Osteoblast (primary cell): ENCODE measurements at regions not wholly inside any gene's neighbourhood (a gene's known extent, or its start where the extent isn't known, plus 50 kb on each side); places are given as distances from the start of the nearest gene placed in this dataset.

ENCODE experiments used
- DNase-seq: peaks from one replicate; pipeline ENCODE4 v3.0.0; 2011; ENCODE audit warnings: low spot score, mixed read lengths; ENCODE audit not compliant: insufficient read length; ENCODE audit errors: missing footprints
- H2AFZ ChIP-seq: 2 replicates; pipeline ENCODE4 v1.6.0; 2011; ENCODE audit warnings: mild to moderate bottlenecking, low read length
- H3K27ac ChIP-seq: 2 replicates; pipeline ENCODE4 v1.5.1; 2011; ENCODE audit warnings: mild to moderate bottlenecking, low read depth, low read length, moderate library complexity
- H3K27me3 ChIP-seq: 2 replicates; pipeline ENCODE4 v1.6.0; 2012; ENCODE audit warnings: mild to moderate bottlenecking, control low read depth, inconsistent platforms, low read length, moderate library complexity; ENCODE audit not compliant: insufficient read depth
- H3K36me3 ChIP-seq: 2 replicates; pipeline ENCODE4 v1.5.1; 2011; ENCODE audit warnings: mild to moderate bottlenecking, low read length, control low read depth, moderate library complexity; ENCODE audit not compliant: insufficient read depth
- H3K4me1 ChIP-seq: 2 replicates; pipeline ENCODE4 v1.5.1; 2011; ENCODE audit warnings: mild to moderate bottlenecking, low read length, control low read depth, moderate library complexity; ENCODE audit not compliant: insufficient read depth
- H3K4me2 ChIP-seq: 2 replicates; pipeline ENCODE4 v1.6.0; 2011; ENCODE audit warnings: mild to moderate bottlenecking, low read length; ENCODE audit not compliant: insufficient read depth
- H3K4me3 ChIP-seq: fragments of 200-600 bp; sonication (generic); 3 replicates; pipeline ENCODE4 v1.5.1; 2012; ENCODE audit warnings: mild to moderate bottlenecking, low read length, inconsistent platforms; ENCODE audit not compliant: insufficient read depth
- H3K79me2 ChIP-seq: 2 replicates; pipeline ENCODE4 v1.6.0; 2012; ENCODE audit warnings: mild to moderate bottlenecking, low read length, control low read depth, inconsistent platforms; ENCODE audit not compliant: insufficient read depth
- H3K9me3 ChIP-seq: 2 replicates; pipeline ENCODE4 v1.5.1; 2011; ENCODE audit warnings: low read depth, low read length, control low read depth
- H4K20me1 ChIP-seq: 2 replicates; pipeline ENCODE4 v1.6.0; 2012; ENCODE audit warnings: mild to moderate bottlenecking, low read length, control low read depth; ENCODE audit not compliant: insufficient read depth
- TF ChIP-seq, protein P1 (sequence below): IDR thresholded peaks from 2 replicates; pipeline ENCODE4 v1.5.1; 2011; ENCODE audit warnings: mild to moderate bottlenecking, low read depth, low read length, moderate library complexity; ENCODE audit errors: extremely low read depth

DNA sequence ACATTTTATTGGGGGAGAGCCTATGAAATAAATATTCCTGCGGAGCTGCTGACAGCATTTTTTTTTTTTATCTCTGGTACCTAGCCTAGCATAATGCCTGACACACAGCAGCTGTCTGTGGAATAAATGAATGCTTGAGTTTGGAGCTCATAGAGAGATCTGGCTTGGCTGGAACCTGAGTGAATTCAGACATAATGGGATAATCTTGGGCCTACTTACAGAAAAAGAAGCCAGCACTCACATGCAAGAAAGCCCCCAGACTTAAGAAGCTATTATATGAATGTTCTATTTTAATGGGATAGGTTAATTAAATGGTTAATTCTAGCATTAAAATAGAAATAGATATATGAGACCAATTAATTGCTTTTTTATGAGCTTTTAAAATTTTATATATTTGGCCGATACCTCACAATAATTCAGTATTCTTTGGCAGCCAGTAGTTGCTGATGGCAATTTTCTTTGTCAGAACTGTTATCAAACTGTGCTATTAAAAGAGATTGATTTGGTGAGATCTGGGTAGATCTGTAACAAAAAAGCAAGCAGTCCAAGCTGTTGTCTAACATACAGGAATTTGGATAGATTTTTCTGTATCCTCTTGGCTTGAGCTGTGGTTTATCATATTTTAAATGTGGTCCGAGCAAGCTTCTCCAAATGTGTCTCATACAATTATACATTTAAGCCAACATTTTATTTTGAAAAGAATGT is 654.2 kb downstream of the PCDH7 start:
- Histone ChIP-seq H3K9me3 (peaks cover 3% of the 10 kb centered on the region), H3K36me3 (no peaks in the 10 kb centered on the region), H3K27me3 (no peaks in the 10 kb centered on the region), H3K4me3 (no peak overlapping the region), H3K4me1 (no peaks in the 10 kb centered on the region), H3K4me2 (no peak overlapping the region), H3K27ac (no peak overlapping the region), H4K20me1 (no peaks in the 10 kb centered on the region), H3K79me2 (no peaks in the 10 kb centered on the region), H2AFZ (no peak overlapping the region)
- TF ChIP-seq, protein P1, sequence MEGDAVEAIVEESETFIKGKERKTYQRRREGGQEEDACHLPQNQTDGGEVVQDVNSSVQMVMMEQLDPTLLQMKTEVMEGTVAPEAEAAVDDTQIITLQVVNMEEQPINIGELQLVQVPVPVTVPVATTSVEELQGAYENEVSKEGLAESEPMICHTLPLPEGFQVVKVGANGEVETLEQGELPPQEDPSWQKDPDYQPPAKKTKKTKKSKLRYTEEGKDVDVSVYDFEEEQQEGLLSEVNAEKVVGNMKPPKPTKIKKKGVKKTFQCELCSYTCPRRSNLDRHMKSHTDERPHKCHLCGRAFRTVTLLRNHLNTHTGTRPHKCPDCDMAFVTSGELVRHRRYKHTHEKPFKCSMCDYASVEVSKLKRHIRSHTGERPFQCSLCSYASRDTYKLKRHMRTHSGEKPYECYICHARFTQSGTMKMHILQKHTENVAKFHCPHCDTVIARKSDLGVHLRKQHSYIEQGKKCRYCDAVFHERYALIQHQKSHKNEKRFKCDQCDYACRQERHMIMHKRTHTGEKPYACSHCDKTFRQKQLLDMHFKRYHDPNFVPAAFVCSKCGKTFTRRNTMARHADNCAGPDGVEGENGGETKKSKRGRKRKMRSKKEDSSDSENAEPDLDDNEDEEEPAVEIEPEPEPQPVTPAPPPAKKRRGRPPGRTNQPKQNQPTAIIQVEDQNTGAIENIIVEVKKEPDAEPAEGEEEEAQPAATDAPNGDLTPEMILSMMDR = no peak
- no peak for DNase-seq

DNA sequence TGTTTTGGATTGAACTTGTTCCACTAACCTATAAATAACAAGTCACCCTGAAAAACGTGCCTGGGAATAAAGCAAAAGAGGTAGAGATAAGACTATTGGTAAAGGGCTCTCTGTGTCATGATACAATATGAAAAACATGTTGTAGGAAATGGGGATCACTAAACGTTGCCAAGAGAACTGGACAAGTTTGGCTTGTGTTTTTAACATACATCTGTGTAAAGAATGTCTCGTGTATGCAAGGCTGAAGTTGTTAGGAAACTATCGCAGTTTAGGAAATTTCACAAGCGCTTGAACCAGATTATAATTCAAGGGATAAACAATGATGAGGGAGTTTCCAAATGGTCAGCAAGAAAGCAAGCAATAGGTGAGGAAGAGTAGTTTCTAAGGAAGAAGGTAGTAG is 655.8 kb downstream of the PCDH7 start:
- Histone ChIP-seq H3K79me2 (no peaks in the 10 kb centered on the region), H3K36me3 (no peaks in the 10 kb centered on the region)
- no peak for DNase-seq

DNA sequence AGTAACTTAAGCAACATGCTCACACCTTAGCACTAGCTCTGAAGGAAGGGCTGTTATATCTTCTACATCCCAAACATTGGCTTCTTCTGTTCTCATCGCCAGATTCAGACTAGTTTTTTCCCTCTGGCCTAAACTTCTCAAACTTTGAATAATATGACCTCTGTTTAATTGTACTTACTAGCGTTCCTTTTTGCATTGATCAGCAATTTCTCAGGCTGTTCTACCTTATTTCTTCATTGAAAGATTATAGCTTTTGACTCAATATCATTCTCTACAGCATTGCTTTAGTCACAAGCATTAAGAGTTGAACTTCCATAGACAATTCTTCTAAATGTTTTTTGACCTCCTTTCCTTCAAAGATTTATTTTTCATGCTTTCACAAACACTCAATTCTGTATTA is 659.2 kb downstream of the PCDH7 start:
- DNase-seq = no peak
- H3K4me2 ChIP-seq = no peak overlapping the region

More for the DNA sequence above, 655.8 kb downstream of the PCDH7 start:
- no peak overlapping the region for H2AFZ ChIP-seq
- H3K4me1 ChIP-seq = no peaks in the 10 kb centered on the region
- TF ChIP-seq, protein P1 = no peak
- H3K27ac ChIP-seq = no peak overlapping the region
- peaks cover 3% of the 10 kb centered on the region for H3K9me3 ChIP-seq
- H3K27me3 ChIP-seq = no peaks in the 10 kb centered on the region
- no peaks in the 10 kb centered on the region for H4K20me1 ChIP-seq
- H3K4me3 ChIP-seq = no peak overlapping the region
- H3K4me2 ChIP-seq = no peak overlapping the region

DNA sequence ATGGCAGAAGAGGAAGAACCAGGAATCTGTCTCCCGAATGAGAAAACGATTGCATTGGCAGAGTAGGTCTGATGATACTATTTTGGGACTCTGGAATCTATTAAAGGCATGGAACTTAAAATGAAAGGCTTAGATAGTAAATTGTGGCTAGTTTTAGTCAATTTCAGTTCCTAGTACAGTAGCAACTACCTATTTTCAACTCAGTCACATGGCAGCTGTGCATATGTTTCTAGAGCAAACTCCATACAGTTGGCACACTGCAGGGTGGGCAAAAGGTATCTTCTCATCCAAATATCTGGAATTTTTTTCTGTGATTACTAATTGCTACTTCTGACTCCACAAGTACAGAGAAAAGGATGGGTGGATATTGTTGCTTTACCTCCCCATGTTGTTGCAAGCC is 663.6 kb downstream of the PCDH7 start:
- Histone ChIP-seq H3K27me3 (no peaks in the 10 kb centered on the region), H3K27ac (no peak overlapping the region), H3K79me2 (no peaks in the 10 kb centered on the region), H3K4me2 (no peak overlapping the region), H3K4me1 (no peaks in the 10 kb centered on the region), H2AFZ (no peak overlapping the region), H3K9me3 (peaks cover 3% of the 10 kb centered on the region), H4K20me1 (no peaks in the 10 kb centered on the region), H3K36me3 (no peaks in the 10 kb centered on the region), H3K4me3 (no peak overlapping the region)
- TF ChIP-seq, protein P1 = no peak
- no peak for DNase-seq

More for the DNA sequence above, 659.2 kb downstream of the PCDH7 start:
- TF ChIP-seq, protein P1 = no peak
- no peak overlapping the region for H2AFZ ChIP-seq
- no peaks in the 10 kb centered on the region for H3K4me1 ChIP-seq
- no peaks in the 10 kb centered on the region for H4K20me1 ChIP-seq
- H3K27me3 ChIP-seq = no peaks in the 10 kb centered on the region
- H3K4me3 ChIP-seq = no peak overlapping the region
- no peak overlapping the region for H3K27ac ChIP-seq
- H3K36me3 ChIP-seq = no peaks in the 10 kb centered on the region
- no peaks in the 10 kb centered on the region for H3K79me2 ChIP-seq
- peaks cover 3% of the 10 kb centered on the region for H3K9me3 ChIP-seq
